Gastroesophageal sphincter (tissue), 4 donors: ENCODE measurements at regions not wholly inside any gene's neighbourhood (a gene's known extent, or its start where the extent isn't known, plus 50 kb on each side); places are given as distances from the start of the nearest gene placed in this dataset.

Experiments used
- ATAC-seq: fragments of 150-250 bp; one replicate; pipeline ENCODE4 v1.9.1; 2016; ENCODE audit warnings: mild to moderate bottlenecking, moderate library complexity
- H3K27ac ChIP-seq, 4 donors: fragments of 200-600 bp; sonication (generic) in 3 of 4; 1 replicate in 3 of 4; 2 replicates in 1 of 4; pipeline ENCODE4 v1.5.1; 2016 to 2019
- H3K27me3 ChIP-seq: fragments of 200-600 bp; sonication (generic); one replicate; pipeline ENCODE4 v1.5.1; 2019
- H3K36me3 ChIP-seq, 2 donors: fragments of 200-600 bp; sonication (generic); one replicate each; pipeline ENCODE4 v1.5.1; 2019; ENCODE audit warnings: control low read depth in 1 of 2
- H3K4me1 ChIP-seq, 3 donors: fragments of 200-600 bp; sonication (generic); 1 replicate in 2 of 3; 2 replicates in 1 of 3; pipeline ENCODE4 v1.5.1; 2016 to 2019; ENCODE audit warnings: control low read depth in 2 of 3
- H3K4me3 ChIP-seq, 2 donors: fragments of 200-600 bp; sonication (generic); one replicate each; pipeline ENCODE4 v1.5.1; 2019; ENCODE audit warnings: mild to moderate bottlenecking in 1 of 2, moderate library complexity in 1 of 2
- H3K9me3 ChIP-seq, 3 donors: fragments of 200-600 bp; sonication (generic); one replicate each; pipeline ENCODE4 v1.5.1; 2017 to 2019; ENCODE audit warnings: control low read depth in 2 of 3
- EP300 ChIP-seq: sonication (generic); formaldehyde crosslinking; IDR thresholded peaks from one replicate; pipeline ENCODE4 v1.6.1; 2017; ENCODE audit warnings: antibody characterized with exemption, mild to moderate bottlenecking
- POLR2A ChIP-seq, 2 donors: fragments of 450-650 bp; IDR thresholded peaks; one replicate each; pipeline ENCODE4 v1.6.1; 2017; ENCODE audit warnings: antibody characterized with exemption in 2 of 2, mild to moderate bottlenecking in 2 of 2, moderate library complexity in 1 of 2
- POLR2AphosphoS5 ChIP-seq: sonication (generic); formaldehyde crosslinking; IDR thresholded peaks from one replicate; pipeline ENCODE4 v1.6.1; 2017; ENCODE audit warnings: antibody characterized with exemption
- WGBS, 2 donors: methylation state at CpG; one replicate each; pipeline ENCODE4 v1.1.5; 2018; ENCODE audit warnings: low coverage in 1 of 2; 5-methylcytosine and 5-hydroxymethylcytosine counted together
- TF ChIP-seq, protein P1 (sequence below), 4 experiments: fragments of 200-600 bp in 2 of 4; fragments of 450-650 bp in 2 of 4; sonication (generic) in 1 of 4; IDR thresholded peaks; one replicate each; pipeline ENCODE4 v1.5.1; 2017 to 2019; ENCODE audit warnings: antibody characterized with exemption in 4 of 4, mild to moderate bottlenecking in 2 of 4, moderate library complexity in 2 of 4

- Histone ChIP-seq H3K27me3 (no peaks in the 10 kb centered on the region), H3K36me3 (no peaks in the 10 kb centered on the region), H3K4me3 (no peak overlapping the region), H3K9me3 (no peaks in the 10 kb centered on the region), H3K27ac (peak overlapping the region; percentile 25 to 56 (median 43)), H3K4me1 (peaks cover 0 to 26% (median 2%) of the 10 kb centered on the region in 3 donors)
- no peak for TF ChIP-seq POLR2AphosphoS5
- no peak for TF ChIP-seq POLR2A (IDR thresholded peaks at IDR 0.05)
- TF ChIP-seq, protein P1, sequence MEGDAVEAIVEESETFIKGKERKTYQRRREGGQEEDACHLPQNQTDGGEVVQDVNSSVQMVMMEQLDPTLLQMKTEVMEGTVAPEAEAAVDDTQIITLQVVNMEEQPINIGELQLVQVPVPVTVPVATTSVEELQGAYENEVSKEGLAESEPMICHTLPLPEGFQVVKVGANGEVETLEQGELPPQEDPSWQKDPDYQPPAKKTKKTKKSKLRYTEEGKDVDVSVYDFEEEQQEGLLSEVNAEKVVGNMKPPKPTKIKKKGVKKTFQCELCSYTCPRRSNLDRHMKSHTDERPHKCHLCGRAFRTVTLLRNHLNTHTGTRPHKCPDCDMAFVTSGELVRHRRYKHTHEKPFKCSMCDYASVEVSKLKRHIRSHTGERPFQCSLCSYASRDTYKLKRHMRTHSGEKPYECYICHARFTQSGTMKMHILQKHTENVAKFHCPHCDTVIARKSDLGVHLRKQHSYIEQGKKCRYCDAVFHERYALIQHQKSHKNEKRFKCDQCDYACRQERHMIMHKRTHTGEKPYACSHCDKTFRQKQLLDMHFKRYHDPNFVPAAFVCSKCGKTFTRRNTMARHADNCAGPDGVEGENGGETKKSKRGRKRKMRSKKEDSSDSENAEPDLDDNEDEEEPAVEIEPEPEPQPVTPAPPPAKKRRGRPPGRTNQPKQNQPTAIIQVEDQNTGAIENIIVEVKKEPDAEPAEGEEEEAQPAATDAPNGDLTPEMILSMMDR (IDR thresholded peaks at IDR 0.05): no peak
- no peak for TF ChIP-seq EP300
- 37 to 38% methylated on average over 3 of the region's 3 CpGs for WGBS, 2 donors
- ATAC-seq: peak; percentile 36
These were observed 81.7 kb downstream of the FAM217A start for GRCh38 chr6:3997177-3997770.

- no peak overlapping the region for H3K4me3 ChIP-seq
- H3K4me1 ChIP-seq: peaks cover 0 to 18% (median 2%) of the 10 kb centered on the region in 3 donors
- H3K36me3 ChIP-seq: peaks cover 0 to 6% of the 10 kb centered on the region in 2 donors
- H3K27me3 ChIP-seq: no peaks in the 10 kb centered on the region
- no peak for TF ChIP-seq POLR2A (IDR thresholded peaks at IDR 0.05)
- TF ChIP-seq, protein P1 (IDR thresholded peaks at IDR 0.05): no peak
- TF ChIP-seq POLR2AphosphoS5: no peak
- TF ChIP-seq EP300: no peak
- no peaks in the 10 kb centered on the region for H3K9me3 ChIP-seq
- ATAC-seq: no peak
- 78 to 80% methylated on average over 3 to 4 of the region's 4 CpGs for WGBS, 2 donors
- H3K27ac ChIP-seq: no peak overlapping the region
These were observed 78.9 kb downstream of the FAM217A start for GRCh38 chr6:3999800-4000661.

GRCh38 chr6:4004249-4004648, 74.7 kb downstream of the FAM217A start:
- Histone ChIP-seq H3K9me3 (no peaks in the 10 kb centered on the region), H3K27ac (no peak overlapping the region), H3K27me3 (no peaks in the 10 kb centered on the region), H3K36me3 (peaks cover 0 to 6% of the 10 kb centered on the region in 2 donors), H3K4me3 (no peak overlapping the region), H3K4me1 (peaks cover 0 to 21% (median 3%) of the 10 kb centered on the region in 3 donors)
- no peak for ATAC-seq
- TF ChIP-seq POLR2A (IDR thresholded peaks at IDR 0.05) (no peak), EP300 (no peak), POLR2AphosphoS5 (no peak)
- TF ChIP-seq, protein P1 (IDR thresholded peaks at IDR 0.05): no peak
- WGBS, 2 donors: 74 to 91% methylated on average over 3 of the region's 3 CpGs

DNA sequence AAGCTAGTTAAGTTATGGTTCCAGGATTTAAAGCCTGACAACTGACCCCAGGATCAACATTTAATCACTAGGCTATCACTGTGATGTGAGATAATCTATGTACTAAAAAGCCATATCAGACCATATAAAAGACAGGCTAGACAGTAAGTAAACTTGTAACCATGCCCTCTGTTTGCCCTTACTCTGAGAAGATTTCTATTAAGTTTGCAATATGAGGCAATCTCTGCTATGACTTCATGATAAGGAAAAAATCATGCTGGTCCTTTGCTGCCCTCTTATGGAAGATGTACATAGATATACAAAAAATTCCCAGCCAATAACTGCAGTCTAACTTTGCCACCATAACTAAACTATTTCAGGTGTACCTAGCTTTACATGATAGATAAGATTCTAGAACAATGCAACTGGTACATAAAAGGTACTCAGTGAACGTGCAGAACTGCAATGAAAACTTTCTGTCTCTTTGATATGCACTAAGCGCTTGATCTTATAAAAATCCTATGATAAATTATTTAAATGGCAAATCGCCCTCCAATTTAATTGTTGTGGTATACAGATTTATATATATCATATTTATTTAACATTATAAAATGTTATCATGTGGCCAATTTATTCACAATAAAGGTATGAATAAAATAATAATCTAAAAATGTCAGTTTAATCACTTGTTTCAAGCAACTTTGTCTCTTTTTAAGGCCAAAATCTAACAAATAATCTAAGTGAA, 70.5 kb downstream of the FAM217A start:
- Histone ChIP-seq H3K27ac (peak overlapping the region in 3 of 4 donors; percentile 39 to 50 (median 46)), H3K4me1 (peaks cover 0 to 38% (median 3%) of the 10 kb centered on the region in 3 donors), H3K9me3 (no peaks in the 10 kb centered on the region), H3K36me3 (peaks cover 0 to 6% of the 10 kb centered on the region in 2 donors), H3K27me3 (no peaks in the 10 kb centered on the region), H3K4me3 (no peak overlapping the region)
- ATAC-seq: peak; percentile 67
- TF ChIP-seq, protein P1 (IDR thresholded peaks at IDR 0.05): peak; percentile 14 to 64 (median 63)
- TF ChIP-seq POLR2AphosphoS5 (peak; percentile 48), POLR2A (IDR thresholded peaks at IDR 0.05) (no peak)
- WGBS, 2 donors: 70 to 77% methylated on average over 3 of the region's 3 CpGs
